ENCODE measurements at regions not wholly inside any gene's neighbourhood (a gene's known extent, or its start where the extent isn't known, plus 50 kb on each side); places are given as distances from the start of the nearest gene placed in this dataset.
"Not testable (repeated sequence)": the region's sequence is repeated elsewhere in the genome, so short reads cannot be mapped to it uniquely, and the experiment has no call there.

GRCh38 chr22:22756551-22757201, 112.3 kb downstream of the GGTLC2 start:
- TF ChIP-seq CTCF (CRISPR knock-in tag; IDR thresholded peaks at IDR 0.05); POLR2AphosphoS5 (IDR thresholded peaks at IDR 0.05; ENCODE audit: low read depth, low read length); ZNF713 (CRISPR knock-in tag; IDR thresholded peaks at IDR 0.05); HNRNPL (IDR thresholded peaks at IDR 0.05; ENCODE audit: low read depth, low read length); MXD4 (CRISPR knock-in tag; IDR thresholded peaks at IDR 0.05); TIGD3 (CRISPR knock-in tag; IDR thresholded peaks at IDR 0.05; ENCODE audit: borderline replicate concordance); ZNF354B (CRISPR knock-in tag; IDR thresholded peaks at IDR 0.05); KLF6 (CRISPR knock-in tag; IDR thresholded peaks at IDR 0.05); HCFC1 (IDR thresholded peaks at IDR 0.05; ENCODE audit: low read depth, low read length); KDM5A (IDR thresholded peaks at IDR 0.05; ENCODE audit: borderline replicate concordance, low read length); RAD51 (IDR thresholded peaks at IDR 0.05; ENCODE audit: borderline replicate concordance): not testable (repeated sequence)

All from HepG2 (cell line).